GM19468 (cell line): ENCODE measurements at regions not wholly inside any gene's neighbourhood (a gene's known extent, or its start where the extent isn't known, plus 50 kb on each side); places are given as distances from the start of the nearest gene placed in this dataset.

Experiments
- ATAC-seq: cut with Tn5 transposase; IDR thresholded peaks from one replicate; pipeline ENCODE4 v1.9.1; 2021; ENCODE audit warnings: mild to moderate bottlenecking, moderate library complexity, moderate number of reproducible peaks; ENCODE audit not compliant: unreplicated experiment; ENCODE audit errors: extremely low read depth

- no peak for ATAC-seq
Observed at GRCh38 chr10:88104223-88104622, 240.8 kb downstream of the PTEN start.

GRCh38 chr10:88106366-88106765 lies 242.9 kb downstream of the PTEN start:
- ATAC-seq = no peak

- no peak for ATAC-seq
Observed at GRCh38 chr10:88107296-88108097, 244.1 kb downstream of the PTEN start.

GRCh38 chr10:88108115-88108610 lies 244.7 kb downstream of the PTEN start:
- ATAC-seq = no peak

- no peak for ATAC-seq
Observed at GRCh38 chr10:88110355-88110754, 246.9 kb downstream of the PTEN start.

GRCh38 chr10:88110822-88111221 lies 247.4 kb downstream of the PTEN start:
- ATAC-seq = no peak

- no peak for ATAC-seq
Observed at GRCh38 chr10:88111294-88111693, 247.9 kb downstream of the PTEN start.

- ATAC-seq = no peak
Observed at GRCh38 chr10:88113232-88113631, 249.8 kb downstream of the PTEN start.

GRCh38 chr10:88113657-88114272 lies 250.3 kb downstream of the PTEN start:
- ATAC-seq = no peak

- ATAC-seq = no peak
Observed at GRCh38 chr10:88114368-88114767, 250.9 kb downstream of the PTEN start.

- ATAC-seq = no peak
Observed at GRCh38 chr10:88115407-88115806, 252.0 kb downstream of the PTEN start.

GRCh38 chr10:88115968-88116367 lies 252.5 kb downstream of the PTEN start:
- ATAC-seq = no peak

GRCh38 chr10:88116481-88116880 lies 253.1 kb downstream of the PTEN start:
- no peak for ATAC-seq

GRCh38 chr10:88116971-88117626 lies 253.7 kb downstream of the PTEN start:
- ATAC-seq = no peak

- no peak for ATAC-seq
Observed at GRCh38 chr10:88117869-88118632, 254.6 kb downstream of the PTEN start.

GRCh38 chr10:88118729-88119128 lies 255.3 kb downstream of the PTEN start:
- ATAC-seq = no peak

GRCh38 chr10:88119160-88119559 lies 255.7 kb downstream of the PTEN start:
- ATAC-seq = no peak

- ATAC-seq = no peak
Observed at GRCh38 chr10:88120075-88120474, 256.6 kb downstream of the PTEN start.

- no peak for ATAC-seq
Observed at GRCh38 chr10:88120599-88121333, 257.3 kb downstream of the PTEN start.

- no peak for ATAC-seq
Observed at GRCh38 chr10:88121361-88121760, 257.9 kb downstream of the PTEN start.
